ENCODE measurements at regions not wholly inside any gene's neighbourhood (a gene's known extent, or its start where the extent isn't known, plus 50 kb on each side); places are given as distances from the start of the nearest gene placed in this dataset.

DNA sequence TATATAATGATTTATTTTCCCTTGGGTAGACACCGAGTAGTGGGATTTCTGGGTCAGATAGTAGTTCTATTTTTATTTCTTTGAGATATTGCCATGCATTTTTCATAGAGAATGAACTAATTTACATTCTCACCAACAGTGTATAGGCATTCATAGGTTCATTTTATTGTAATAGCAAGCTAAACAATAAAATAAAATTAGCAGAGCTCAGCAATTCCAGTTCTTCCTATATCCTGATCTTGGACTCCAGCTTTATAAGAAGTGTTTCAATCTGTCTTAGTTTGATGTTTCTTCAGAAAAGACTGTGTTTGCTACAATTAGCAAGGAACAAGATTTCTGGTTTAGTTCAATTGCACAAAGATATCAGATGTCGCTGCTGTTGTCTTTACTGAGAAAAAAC is 1024.4 kb upstream of the LRRTM1 start:
- CTCF ChIA-PET, result no interaction called here
- no peak overlapping the region for H3K4me3 Mint-ChIP-seq
- POLR2A ChIA-PET, result no interaction called here

DNA sequence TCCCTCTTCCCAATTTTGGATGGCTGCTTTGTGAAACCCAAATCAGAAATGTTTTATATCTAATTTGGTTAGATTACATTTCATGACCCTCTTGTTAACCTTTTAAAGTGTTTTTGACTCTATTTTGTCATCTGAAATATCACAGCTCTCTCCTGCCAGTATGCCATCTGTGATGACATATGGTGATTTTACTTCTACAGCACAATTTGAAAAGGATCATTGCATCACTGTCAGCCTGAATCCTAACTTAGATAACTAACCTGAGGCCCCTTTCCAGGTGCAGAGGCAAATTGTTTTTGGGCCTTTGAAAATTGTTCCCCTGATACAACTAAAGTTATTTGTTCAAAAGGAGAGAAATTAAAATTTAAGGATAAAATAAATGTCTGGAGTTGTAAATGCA is 1023.4 kb upstream of the LRRTM1 start:
- intact Hi-C loops (cut with micrococcal nuclease), result no loop called here
- no peak for DNase-seq
- no peak overlapping the region for H3K4me3 Mint-ChIP-seq
- CTCF ChIA-PET, result no interaction called here
- no peaks in the 10 kb centered on the region for H3K4me1 Mint-ChIP-seq (ENCODE audit: low read depth)
- H3K27me3 Mint-ChIP-seq, result no peaks in the 10 kb centered on the region
- peaks cover 17% of the 10 kb centered on the region for H3K9me3 Mint-ChIP-seq
- TF ChIP-seq, protein P1, sequence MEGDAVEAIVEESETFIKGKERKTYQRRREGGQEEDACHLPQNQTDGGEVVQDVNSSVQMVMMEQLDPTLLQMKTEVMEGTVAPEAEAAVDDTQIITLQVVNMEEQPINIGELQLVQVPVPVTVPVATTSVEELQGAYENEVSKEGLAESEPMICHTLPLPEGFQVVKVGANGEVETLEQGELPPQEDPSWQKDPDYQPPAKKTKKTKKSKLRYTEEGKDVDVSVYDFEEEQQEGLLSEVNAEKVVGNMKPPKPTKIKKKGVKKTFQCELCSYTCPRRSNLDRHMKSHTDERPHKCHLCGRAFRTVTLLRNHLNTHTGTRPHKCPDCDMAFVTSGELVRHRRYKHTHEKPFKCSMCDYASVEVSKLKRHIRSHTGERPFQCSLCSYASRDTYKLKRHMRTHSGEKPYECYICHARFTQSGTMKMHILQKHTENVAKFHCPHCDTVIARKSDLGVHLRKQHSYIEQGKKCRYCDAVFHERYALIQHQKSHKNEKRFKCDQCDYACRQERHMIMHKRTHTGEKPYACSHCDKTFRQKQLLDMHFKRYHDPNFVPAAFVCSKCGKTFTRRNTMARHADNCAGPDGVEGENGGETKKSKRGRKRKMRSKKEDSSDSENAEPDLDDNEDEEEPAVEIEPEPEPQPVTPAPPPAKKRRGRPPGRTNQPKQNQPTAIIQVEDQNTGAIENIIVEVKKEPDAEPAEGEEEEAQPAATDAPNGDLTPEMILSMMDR (IDR thresholded peaks at IDR 0.05), result no peak
- no peaks in the 10 kb centered on the region for H3K36me3 Mint-ChIP-seq (ENCODE audit: low read depth)
- no peak overlapping the region for H3K27ac Mint-ChIP-seq
- POLR2A ChIA-PET, result no interaction called here
- ATAC-seq, result no peak

More for the DNA sequence above, 1024.4 kb upstream of the LRRTM1 start:
- H3K27ac Mint-ChIP-seq, result no peak overlapping the region
- no peak for DNase-seq
- H3K4me1 Mint-ChIP-seq (ENCODE audit: low read depth), result no peaks in the 10 kb centered on the region
- ATAC-seq, result no peak
- H3K27me3 Mint-ChIP-seq, result no peaks in the 10 kb centered on the region
- no peaks in the 10 kb centered on the region for H3K36me3 Mint-ChIP-seq (ENCODE audit: low read depth)
- intact Hi-C loops (cut with micrococcal nuclease), result no loop called here
- TF ChIP-seq, protein P1 (IDR thresholded peaks at IDR 0.05), result no peak
- H3K9me3 Mint-ChIP-seq, result peaks cover 9% of the 10 kb centered on the region

DNA sequence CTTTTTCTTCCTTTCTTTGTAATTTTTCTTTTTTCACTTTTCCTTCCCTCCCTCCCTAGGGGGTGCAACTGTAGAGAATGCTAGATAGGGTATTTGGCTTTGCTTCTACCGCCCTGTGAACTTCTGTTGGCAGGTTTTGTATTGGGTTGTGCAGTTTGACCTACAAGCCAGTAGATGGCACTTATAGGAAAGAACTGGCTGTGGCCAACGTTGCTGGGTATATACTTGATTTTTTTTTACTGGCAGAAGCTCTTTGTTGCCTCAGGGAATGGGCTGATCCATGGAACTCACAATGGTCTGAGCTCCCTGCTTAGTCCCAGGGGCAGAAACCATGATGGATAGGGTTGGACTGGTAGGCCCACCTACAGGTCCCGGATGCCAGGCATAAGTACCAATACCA is 1019.5 kb upstream of the LRRTM1 start:
- no peaks in the 10 kb centered on the region for H3K27me3 Mint-ChIP-seq
- ATAC-seq, result no peak
- CTCF ChIA-PET, result no interaction called here

DNA sequence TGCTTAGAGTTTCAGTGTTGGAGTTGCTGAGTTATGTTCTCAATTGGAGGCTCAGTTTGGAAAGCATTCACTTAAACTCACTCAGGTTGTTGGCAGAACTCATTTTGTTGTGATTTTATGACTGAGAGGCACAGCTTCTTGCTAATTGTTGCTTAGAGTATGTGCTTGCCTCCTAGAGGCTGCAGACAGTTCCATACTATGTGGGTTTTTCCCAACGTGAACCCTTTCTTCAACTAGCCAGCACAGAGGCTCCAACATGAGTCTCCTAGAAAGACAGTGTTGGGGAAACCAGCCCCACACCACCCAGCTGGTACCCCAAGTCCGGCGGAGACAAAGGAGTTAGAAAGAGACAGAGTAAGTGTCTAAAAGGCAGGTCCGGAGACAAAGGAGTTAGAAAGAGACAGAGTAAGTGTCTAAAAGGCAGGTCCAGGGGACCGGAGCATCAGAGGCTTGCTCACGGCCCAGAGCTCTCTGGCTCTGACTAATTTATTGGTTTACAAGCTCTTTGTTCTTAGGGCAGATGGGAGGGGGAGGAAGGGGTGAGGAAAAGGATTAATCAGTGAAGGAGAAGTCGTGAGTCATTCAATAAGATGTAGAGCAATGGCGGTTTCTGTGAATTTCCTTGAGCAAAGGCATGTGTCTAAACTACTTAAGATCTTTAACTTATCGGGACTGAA is 999.7 kb upstream of the LRRTM1 start:
- no peaks in the 10 kb centered on the region for H3K4me1 Mint-ChIP-seq (ENCODE audit: low read depth)
- POLR2A ChIA-PET, result no interaction called here
- peaks cover 15% of the 10 kb centered on the region for H3K9me3 Mint-ChIP-seq
- no peaks in the 10 kb centered on the region for H3K27me3 Mint-ChIP-seq
- H3K4me3 Mint-ChIP-seq, result no peak overlapping the region
- TF ChIP-seq, protein P1 (IDR thresholded peaks at IDR 0.05), result no peak
- DNase-seq (no peak), ATAC-seq (no peak)
- intact Hi-C loops (cut with micrococcal nuclease), result no loop called here
- no peak overlapping the region for H3K27ac Mint-ChIP-seq
- no peaks in the 10 kb centered on the region for H3K36me3 Mint-ChIP-seq (ENCODE audit: low read depth)
- CTCF ChIA-PET, result no interaction called here

More for the DNA sequence above, 1019.5 kb upstream of the LRRTM1 start:
- Mint-ChIP-seq H3K36me3 (ENCODE audit: low read depth) (no peaks in the 10 kb centered on the region), H3K4me1 (ENCODE audit: low read depth) (no peaks in the 10 kb centered on the region), H3K9me3 (peaks cover 20% of the 10 kb centered on the region), H3K4me3 (no peak overlapping the region), H3K27ac (no peak overlapping the region)
- TF ChIP-seq, protein P1 (IDR thresholded peaks at IDR 0.05), result no peak
- POLR2A ChIA-PET, result no interaction called here
- intact Hi-C loops (cut with micrococcal nuclease), result no loop called here
- no peak for DNase-seq

DNA sequence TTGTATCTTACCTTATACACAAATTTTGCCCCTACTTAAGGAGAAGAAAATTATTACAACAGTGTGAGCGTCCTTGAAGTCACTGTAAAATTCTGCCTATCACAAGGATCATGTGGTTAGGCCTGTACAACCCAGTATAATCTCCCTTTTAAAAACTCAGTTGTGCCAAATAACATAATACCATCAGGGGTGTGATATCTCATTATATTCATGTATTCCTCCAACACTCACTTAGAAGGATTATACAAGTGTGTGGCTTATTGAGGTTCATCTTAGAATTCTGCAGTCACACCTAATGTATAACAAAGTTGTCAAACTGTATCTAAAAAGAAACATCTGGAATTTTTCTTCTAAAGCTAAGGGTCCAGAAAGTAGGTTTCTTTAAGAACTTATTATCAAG is 998.8 kb upstream of the LRRTM1 start:
- no peak overlapping the region for H3K27ac Mint-ChIP-seq
- H3K4me3 Mint-ChIP-seq, result no peak overlapping the region
- CTCF ChIA-PET, result no interaction called here
- H3K36me3 Mint-ChIP-seq (ENCODE audit: low read depth), result no peaks in the 10 kb centered on the region
- intact Hi-C loops (cut with micrococcal nuclease), result no loop called here
- TF ChIP-seq, protein P1 (IDR thresholded peaks at IDR 0.05), result no peak
- peaks cover 17% of the 10 kb centered on the region for H3K9me3 Mint-ChIP-seq
- H3K4me1 Mint-ChIP-seq (ENCODE audit: low read depth), result no peaks in the 10 kb centered on the region
- ATAC-seq, result no peak
- DNase-seq, result no peak
- H3K27me3 Mint-ChIP-seq, result no peaks in the 10 kb centered on the region
- POLR2A ChIA-PET, result no interaction called here

All from activated CD8-positive, alpha-beta T cell treated with anti-CD3 and anti-CD28 coated beads for 36 hours (primary cell).